Tibial nerve (tissue), 4 donors: ENCODE measurements at regions not wholly inside any gene's neighbourhood (a gene's known extent, or its start where the extent isn't known, plus 50 kb on each side); places are given as distances from the start of the nearest gene placed in this dataset.

Experiments
- CTCF ChIP-seq, 5 experiments: fragments of 200-600 bp in 3 of 5; fragments of 450-650 bp in 2 of 5; sonication (generic) in 3 of 5; IDR thresholded peaks; one replicate each; pipeline ENCODE4 v1.5.1; 2016 to 2019; ENCODE audit warnings: antibody characterized with exemption in 5 of 5, mild to moderate bottlenecking in 3 of 5, moderate library complexity in 2 of 5
- EP300 ChIP-seq, 2 donors: sonication (generic); formaldehyde crosslinking; IDR thresholded peaks; one replicate each; pipeline ENCODE4 v1.6.1; 2017; ENCODE audit warnings: antibody characterized with exemption in 2 of 2, mild to moderate bottlenecking in 1 of 2
- POLR2A ChIP-seq, 2 donors: fragments of 450-650 bp; IDR thresholded peaks; one replicate each; pipeline ENCODE4 v1.6.1; 2017; ENCODE audit warnings: antibody characterized with exemption in 2 of 2, mild to moderate bottlenecking in 2 of 2, moderate library complexity in 2 of 2

- no peak for TF ChIP-seq POLR2A (IDR thresholded peaks at IDR 0.05)
- no peak for TF ChIP-seq CTCF (IDR thresholded peaks at IDR 0.05)
- TF ChIP-seq EP300 (IDR thresholded peaks at IDR 0.05), result no peak
Observed at GRCh38 chr9:28916348-28916747, 1343.1 kb upstream of the C9orf72 start.
